ENCODE measurements at regions not wholly inside any gene's neighbourhood (a gene's known extent, or its start where the extent isn't known, plus 50 kb on each side); places are given as distances from the start of the nearest gene placed in this dataset.
A peak's percentile ranks its signal among the peaks of the same experiment; 100 is the strongest.

DNA sequence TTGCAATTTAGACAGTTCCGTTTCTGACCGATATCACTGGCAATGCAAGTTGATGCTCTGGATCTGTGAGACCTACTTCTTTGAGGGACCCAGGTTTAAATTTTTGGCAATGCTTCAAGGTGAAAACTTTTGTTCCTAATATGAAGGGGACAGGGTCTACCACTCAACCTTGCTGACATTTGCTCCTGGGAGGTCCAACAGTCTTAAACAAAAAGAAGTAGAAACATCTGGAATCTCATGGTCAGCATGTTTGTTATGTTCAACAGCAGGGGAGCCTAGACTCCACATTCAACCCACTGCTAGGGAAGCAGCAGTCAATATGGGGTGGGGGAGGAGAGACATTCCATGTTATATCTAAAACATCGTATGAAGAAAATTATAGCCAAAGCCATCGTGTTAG, 196.4 kb downstream of the SIM1 start:
- DNase-seq (ENCODE audit: low spot score), result no peak

DNA sequence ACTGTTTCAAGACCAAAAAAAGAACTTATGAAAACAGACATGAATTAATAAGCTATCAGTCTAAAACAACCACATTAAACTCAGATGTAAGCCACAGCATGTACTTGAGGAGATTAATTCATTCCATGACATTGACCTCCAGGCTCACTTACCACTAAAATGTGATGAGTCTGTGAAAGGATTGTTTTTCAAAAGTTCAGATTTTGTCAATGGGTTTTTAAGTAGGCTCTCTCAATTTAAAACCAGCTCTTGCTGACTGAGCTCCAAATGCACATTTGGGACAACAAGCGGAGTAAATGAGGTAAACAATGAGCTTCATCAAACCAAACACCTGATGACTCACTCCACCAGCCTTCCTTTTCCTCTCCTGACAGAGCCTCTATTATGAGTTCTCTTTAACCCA, 197.0 kb downstream of the SIM1 start:
- DNase-seq (ENCODE audit: low spot score), result no peak

DNA sequence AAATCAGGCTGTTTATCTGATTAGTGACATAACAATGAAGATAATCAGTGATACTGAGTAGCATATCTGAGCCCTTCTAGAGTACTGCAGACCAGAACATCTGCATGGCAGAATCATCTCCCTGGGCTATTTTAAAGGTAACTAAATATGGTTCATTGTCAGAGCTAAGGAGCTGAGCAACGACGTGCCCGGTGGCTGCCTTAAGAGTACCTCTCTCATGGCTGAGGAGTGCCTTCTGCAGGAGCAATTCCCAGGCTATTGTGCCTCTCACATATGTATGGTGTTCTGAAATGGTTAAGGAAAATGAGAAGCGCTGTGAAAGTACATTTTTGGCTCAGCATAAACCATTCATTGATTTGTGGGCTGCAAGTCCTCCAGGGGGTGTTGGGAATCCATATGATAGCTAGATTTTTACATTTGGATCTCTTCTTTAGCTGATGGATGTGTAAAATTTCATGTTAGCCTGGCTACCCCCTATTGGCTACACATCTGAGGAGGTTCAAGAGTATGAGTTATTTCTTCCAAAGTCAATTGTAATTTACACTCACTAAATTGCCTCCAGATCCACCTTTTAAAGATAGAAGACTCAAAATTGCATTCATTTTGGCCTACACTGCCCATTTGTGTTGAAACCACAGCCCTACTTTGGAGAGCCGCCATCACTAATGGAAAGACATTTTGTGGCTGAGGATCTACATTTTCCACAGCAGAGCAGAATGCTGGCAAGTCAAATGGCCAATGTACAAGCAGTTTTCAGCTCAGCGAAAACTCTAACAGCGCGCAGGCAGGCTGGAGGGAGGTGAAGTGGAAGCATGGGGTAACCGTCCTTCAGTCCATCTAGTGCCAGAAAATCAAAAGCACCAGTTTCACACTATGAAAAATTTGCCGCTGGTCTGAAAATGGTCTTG, 198.0 kb downstream of the SIM1 start:
- DNase-seq (ENCODE audit: low spot score), result no peak

DNA sequence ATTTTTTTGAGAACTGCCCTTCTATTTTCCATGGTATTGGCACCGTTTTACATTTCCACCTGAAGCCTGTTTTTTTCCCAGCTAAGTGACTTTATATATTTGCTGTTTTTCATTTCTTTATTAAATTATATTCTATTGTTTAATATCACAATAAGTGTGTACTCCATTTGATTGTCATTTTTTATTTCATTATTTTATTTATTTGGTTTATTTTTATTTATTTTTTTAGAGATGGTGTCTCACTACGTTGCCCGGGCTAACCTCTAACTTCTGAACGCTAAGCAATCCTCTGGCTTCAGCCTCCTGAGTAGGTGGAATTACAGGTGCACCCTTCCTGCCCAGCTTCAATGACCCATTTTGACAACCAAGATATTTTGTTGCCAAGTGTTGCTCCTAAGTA, 202.6 kb downstream of the SIM1 start:
- no peak for DNase-seq (ENCODE audit: low spot score)

DNA sequence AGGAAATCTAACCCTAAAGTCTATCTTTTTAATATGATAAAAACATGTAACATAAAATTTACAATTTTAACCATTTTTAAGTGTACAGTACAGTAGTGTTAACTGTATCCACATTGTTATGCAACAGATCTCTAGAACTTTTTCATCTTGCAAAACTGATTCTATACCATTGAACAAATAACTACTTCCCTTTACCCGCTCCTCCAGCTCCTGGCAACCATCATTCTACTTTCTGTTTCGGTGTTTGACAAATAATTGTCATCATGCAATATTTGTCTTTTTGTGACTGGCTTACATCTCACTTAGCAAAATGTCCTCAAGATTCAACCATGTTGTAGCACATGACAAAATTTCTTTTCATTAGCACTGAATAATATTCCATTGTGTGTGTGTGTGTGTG, 203.2 kb downstream of the SIM1 start:
- DNase-seq (ENCODE audit: low spot score), result no peak

DNA sequence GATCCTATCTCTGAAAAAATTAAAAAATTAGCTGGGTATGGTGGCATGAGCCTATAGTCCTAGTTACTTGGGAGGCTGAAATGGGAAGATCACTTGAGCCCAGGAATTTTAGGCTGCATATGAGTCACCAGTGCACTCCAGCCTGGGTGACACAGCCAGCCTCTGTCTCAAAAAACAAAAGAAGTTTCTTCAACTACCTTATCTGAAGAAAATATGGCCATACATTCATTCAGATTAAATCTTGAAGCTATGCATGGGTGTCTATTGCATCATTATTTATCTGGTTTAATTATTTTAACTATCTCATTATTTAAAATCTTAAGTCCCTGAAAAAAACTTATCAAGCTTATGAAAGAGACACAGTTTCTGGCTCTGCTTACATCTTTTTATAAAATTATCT, 204.1 kb downstream of the SIM1 start:
- no peak for DNase-seq (ENCODE audit: low spot score)

DNA sequence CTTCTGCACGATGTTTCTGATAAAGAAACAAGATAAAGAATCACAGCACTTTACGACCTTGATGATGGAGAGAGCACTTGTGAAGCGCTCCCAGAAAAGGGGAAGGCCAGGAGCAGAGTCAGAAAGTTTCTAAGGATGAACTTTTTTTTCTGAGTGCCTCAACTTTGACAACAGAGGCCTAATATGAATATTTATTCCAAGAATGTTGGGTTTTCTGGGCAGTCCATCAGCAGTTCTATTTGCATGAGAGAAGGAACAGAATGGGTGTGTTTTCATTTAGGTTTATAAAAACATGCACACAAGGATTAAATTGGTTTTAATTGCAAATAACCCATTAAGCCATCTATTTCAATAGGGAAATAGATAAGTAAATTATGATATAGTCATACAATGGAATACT, 204.9 kb downstream of the SIM1 start:
- no peak for DNase-seq (ENCODE audit: low spot score)

DNA sequence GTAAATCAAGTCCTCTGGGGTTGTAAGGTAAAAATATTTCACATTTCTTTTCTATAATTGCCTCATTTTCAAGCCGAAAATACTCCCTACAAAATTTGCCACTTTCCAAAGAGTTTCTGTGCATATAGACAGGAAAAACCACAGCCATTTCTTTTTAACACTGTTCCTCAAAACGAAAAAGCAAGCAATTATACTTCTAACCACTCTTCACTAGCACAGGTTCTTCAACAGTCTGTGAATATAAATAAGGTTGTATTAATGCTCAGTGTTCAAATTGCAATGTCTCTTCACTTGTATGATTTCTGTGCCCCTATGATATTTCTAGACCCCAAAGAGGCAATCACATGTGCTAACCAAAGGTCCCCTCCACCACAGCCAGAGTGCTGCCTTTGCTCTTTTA, 206.0 kb downstream of the SIM1 start:
- no peak for DNase-seq (ENCODE audit: low spot score)

DNA sequence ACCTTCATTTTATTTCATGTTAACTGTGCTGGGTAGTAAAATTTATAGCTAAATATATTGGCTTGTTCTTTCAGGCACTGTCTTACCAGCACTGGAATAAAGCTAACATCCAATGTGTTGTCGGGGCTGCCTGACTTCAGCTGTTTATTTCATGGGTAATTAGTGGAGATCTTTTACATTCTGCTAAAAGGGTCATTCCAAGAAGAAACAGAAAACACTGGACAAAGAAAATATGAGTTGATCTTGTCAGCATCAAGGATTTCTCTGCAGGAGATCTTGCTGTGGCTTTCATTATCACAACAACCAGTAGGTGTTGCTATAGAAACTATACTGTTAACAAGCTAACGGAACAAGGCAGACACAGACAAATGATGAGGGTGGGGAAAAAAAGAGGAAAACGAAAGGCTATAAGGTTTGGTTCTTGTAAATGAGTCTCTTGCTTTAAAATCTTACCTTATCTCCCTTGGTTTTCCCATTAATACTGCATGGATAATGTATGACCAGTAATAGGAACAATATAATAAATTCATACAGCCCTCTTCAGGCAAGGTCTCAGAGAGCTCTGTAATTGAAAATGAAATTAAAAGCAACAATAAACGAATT, 206.8 kb downstream of the SIM1 start:
- peak; percentile 41 for DNase-seq (ENCODE audit: low spot score)

DNA sequence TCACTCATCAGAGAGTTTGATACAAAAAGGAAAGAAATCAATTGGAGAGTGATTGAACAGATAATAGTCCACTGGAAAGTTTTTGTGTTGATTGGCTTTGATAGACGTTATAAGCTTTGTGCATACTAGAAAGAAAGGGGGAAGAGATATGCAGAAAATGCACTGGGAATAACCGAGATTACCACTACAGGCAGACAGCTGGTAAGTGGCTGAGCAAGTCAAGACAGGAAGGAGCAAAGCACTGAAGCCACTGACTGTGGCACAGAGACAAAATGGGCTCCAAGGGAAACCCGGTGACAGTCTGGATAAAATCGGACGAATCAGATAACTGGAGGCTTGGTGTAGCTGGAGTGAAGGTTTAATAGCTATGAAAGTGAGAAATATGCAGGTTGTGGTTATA, 209.0 kb downstream of the SIM1 start:
- no peak for DNase-seq (ENCODE audit: low spot score)

DNA sequence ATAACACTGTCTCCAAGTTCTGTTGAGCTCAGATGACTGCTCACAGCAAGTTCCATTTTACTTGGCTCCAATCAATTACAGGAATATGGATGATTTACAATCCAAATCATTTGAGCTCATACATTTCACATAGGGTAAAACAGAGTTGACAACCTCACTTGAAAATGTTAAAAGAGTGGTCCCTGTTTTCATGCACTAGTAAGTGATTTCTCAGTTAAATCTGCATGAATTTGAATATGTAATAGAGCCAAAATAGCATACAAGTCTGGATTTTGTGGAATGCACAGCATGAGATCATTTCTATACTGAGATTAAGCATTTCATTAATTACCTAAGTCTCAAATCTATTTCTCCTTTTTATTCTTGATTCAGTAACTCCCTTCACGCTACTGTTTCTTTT, 217.6 kb downstream of the SIM1 start:
- DNase-seq (ENCODE audit: low spot score), result no peak

DNA sequence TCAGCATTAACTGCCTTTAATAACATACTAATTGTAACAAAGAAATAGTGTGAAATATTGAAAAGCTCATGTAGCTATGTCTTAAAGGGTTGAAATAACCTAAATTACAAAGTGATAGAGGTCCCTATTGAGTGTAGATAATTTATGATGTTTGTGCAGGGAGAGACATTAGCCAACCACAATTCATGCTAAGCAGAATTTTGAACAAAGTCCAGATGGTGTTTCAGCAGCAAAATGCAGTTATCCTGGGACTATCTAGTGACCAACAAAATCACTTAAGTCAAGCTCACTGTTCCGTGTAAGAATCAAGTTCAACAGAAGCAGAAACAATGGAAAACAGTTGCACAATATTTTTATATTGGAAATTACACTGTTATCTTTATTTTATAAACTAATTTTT, 218.5 kb downstream of the SIM1 start:
- no peak for DNase-seq (ENCODE audit: low spot score)

DNA sequence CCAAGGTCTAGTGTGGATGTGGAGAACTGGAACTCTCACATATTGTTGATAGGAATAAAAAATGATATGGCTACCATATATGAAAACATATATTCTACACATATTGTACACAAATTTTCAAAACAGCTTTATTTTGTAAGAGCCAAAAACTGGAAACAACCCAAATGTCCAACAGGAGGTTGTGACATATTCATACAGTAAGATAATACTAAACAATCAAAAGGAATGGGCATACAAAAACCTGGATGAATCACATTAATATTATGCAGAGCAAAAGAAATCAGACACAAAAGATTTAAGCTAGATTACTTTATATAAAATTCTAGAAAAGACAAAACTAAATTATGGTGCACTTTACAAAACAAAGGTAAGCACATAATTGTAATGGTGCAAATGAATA, 223.9 kb downstream of the SIM1 start:
- DNase-seq (ENCODE audit: low spot score), result no peak

DNA sequence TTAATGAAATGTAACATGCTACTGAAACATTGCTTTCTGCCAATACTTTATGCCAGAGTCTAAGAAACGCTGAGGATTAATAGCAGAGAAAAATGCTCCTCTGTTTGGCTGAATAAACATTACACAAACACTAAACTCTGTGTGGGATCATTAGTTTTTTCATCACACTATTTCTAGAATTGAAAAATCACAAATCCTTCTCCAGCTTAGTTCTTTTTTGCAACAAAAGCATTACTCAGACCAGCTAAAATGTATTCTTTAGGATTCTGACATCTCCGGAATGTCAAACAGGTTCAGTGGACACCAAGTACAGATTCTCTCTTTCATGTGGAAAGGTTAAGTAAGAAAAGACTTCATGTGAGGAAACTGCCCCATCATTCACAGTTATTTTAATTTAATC, 226.9 kb downstream of the SIM1 start:
- DNase-seq (ENCODE audit: low spot score), result no peak

DNA sequence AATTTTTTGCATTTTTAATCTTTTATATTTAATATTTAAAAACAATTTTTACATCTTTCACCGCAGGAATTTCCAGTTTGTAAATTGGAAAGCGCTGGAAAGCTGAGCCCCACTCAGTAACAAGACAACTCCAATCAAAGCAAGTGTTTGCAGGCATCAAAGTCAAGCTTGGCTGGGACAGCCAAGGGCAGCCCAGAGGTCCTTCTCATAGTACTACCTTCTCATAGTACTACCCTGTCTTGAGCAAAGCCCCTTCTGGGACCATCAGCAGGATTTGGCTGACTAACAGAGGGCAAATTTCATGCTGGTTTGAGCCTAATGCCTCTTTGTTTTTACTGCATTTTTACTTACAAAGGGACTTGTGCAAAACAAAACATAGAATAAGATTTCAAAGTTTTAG, 228.3 kb downstream of the SIM1 start:
- no peak for DNase-seq (ENCODE audit: low spot score)

DNA sequence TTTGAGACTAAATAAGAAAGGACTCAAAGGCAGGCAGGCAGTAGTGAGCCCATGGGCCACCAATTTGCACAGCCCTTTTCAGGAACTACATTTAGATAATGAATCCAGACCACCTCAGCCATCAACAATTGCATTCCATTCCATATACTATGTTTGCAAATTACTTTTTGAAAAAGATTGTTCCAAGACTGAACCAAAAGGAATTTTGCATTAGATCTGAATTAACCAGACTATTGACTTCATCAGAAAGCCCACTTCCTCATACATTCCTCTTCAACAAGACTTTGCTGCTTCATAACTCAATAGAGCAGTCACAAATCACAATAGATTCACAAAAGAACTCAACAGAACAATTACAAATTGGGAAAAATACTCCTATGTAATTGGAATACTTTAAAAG, 229.1 kb downstream of the SIM1 start:
- DNase-seq (ENCODE audit: low spot score), result no peak

DNA sequence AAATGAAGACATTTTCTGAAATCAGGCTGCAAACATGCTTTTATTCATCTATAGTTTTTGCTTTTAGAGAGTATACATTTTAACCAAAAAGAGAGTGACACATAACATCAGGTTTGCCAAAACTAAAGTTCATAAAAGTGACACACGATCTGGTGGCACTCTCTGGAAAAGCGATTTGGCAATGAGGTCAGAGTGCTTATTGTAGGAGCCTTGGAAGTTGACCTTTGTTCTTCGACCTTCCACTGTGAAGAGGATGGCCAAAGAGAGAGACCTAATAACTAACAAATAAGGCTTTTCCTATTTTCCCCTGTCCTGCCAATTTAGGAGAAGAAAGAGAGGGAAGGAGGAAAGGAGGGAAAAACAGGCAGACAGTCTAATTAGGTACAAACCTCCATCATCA, 230.1 kb downstream of the SIM1 start:
- no peak for DNase-seq (ENCODE audit: low spot score)

DNA sequence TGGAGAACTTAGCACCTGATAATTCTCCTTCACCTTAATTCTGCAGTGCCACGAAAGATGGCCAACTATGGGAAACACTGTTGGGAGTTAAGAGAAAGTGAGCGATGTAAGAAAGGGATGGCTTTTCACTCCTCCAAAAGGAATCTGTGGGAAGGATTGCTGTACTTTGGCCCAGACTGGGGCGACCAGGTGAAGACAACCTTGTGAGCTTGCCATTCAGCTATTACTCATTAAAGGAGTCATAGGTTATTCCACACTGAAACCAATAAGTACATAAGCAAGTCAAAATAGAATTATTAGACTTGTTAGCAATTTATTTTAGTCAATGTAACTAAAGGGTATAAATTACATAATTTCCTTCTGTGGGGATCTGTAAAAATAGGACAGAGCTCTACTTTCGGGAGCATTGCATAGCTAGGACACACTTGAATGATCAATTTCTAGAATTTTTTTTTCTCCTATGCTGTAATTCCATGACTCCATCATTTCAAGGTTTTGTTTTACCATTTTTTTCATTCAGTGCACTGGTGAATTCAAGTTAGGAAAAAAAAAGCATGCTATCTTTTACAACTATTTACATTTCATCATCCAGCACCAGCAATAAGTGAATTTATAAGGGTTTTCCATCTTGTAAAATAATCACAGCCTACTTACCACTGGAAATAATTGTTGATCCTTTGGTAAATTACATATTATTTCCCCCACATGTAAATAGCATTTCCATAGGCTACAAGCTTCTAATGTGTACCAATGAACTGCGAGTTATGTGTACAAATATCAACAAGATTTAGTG, 231.7 kb downstream of the SIM1 start:
- no peak for DNase-seq (ENCODE audit: low spot score)

DNA sequence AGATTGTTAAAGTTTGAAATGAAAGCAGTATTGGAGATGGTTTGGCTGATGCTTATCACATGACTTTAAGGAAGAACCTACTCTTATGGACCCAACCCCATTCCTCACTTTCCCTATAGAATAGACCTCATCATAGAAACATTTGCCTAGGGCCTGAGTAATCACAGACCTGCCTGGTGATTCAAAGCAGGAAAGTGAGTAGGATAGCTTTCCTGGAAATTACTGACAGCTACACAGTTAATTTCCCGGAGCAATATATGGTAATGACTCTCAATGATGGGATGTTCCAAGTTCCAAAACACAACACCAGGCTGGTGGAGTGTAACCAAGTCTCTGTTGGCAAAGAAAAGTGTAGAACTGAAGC, 233.8 kb downstream of the SIM1 start:
- DNase-seq (ENCODE audit: low spot score), result peak; percentile 65

DNA sequence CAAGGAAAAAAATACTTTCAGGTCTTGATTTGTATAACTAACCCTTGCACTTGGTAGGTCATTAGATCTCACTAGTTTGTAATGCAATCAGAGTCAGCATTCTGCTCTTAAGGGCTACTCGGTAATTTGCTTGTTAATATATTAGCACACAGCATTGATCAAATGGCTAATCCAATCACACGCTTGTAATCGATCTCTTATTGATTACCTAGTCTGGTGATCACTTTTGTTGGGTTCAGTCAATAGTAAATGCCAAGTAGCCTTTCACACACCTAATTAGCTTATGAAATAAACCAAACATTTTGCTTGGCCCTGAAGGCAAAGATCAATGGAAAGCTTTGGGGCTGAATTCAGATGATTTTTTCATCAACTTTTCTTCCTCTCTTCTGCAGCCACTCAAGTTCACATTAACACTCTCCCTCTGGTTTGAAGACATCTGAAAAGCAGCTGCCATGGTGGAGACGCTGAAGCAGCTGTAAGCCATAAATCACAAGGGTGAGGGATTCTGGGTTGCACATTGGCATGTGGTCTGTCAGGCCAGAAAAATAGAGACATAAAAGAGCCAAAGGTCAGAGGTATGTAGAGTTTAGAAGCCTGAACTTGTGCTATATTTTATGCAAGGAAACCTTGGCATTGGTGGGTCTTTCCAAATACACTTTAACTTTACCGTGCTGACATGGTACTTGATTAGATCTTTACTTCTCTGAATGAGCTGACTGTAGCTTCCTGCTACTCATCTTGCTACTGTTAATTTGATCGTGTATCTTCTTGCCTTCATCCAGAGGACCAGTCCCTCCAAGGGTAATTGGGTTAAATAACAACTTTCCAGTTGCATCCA, 234.4 kb downstream of the SIM1 start:
- DNase-seq (ENCODE audit: low spot score), result peak; percentile 51

DNA sequence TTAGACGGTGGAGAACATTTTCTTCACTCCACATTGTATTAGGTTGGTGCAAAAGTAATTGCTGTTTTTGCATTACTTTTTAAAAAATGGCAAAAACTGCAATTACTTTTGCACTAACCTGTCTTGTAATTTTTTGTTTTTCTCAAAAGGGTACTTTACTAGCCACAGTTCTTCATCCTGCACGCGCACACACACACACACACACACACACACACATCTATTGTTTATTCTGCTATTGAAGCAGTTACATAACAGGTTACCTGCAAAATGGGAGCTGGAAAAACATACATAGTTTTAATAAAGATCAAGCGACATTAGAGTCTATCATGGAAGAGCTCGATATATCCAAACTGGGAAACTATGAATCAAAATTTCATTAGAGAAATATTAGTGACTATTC, 235.2 kb downstream of the SIM1 start:
- DNase-seq (ENCODE audit: low spot score), result no peak

DNA sequence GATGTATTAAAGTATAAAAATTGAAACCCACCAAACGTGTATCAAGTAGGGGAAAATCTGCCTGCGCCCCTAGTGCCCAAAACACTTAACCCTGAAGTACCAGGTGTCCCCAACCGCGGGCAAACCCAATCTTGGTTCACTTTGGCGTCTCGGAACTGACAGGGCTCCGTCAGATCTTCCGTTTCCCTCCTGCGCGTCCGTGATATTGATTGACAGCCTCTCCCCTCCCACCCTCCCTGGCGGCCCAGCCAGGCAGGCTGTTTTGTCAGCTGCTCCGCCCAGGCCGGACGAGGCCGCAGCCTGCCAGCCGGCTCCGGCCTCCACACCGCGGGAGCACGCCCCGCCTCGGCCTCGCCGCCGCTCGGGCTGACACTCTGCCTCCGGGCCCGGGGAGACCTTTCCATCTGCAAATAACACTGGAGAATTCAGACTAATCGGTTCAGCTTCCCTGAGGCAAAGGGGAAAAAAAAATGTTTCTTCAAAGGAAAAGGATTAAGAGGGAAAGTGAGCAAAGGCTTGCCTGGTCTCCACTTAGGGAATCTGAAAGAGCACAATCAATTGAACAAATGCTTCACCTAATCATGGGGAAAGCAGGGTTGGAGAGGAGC, 234.9 kb upstream of the MCHR2 start:
- peak; percentile 88 for DNase-seq (ENCODE audit: low spot score)

Measured in activated CD4-positive, alpha-beta T cell treated with anti-CD3 and anti-CD28 coated beads, Interleukin-2, Interleukin-4, amounts not matched to agents 100 ng/mL and 50 ng/mL, durations not matched to agents 16 hours and 8 hours (primary cell).